ENCODE measurements at regions not wholly inside any gene's neighbourhood (a gene's known extent, or its start where the extent isn't known, plus 50 kb on each side); places are given as distances from the start of the nearest gene placed in this dataset.

- Histone ChIP-seq H3K4me1 (no peaks in the 10 kb centered on the region), H3K27ac (no peak overlapping the region), H3K36me3 (no peaks in the 10 kb centered on the region), H3K4me3 (no peak overlapping the region), H3K9me3 (no peaks in the 10 kb centered on the region), H3K27me3 (no peaks in the 10 kb centered on the region)
- WGBS, 2 donors: 77 to 85% methylated on average over 2 of the region's 2 CpGs
- intact Hi-C loops (cut with DNase I): no loop called here
- TF ChIP-seq POLR2AphosphoS5 (IDR thresholded peaks at IDR 0.05): no peak
- TF ChIP-seq POLR2A (IDR thresholded peaks at IDR 0.05): no peak
- TF ChIP-seq EP300 (IDR thresholded peaks at IDR 0.05): no peak
- no peak for TF ChIP-seq CTCF (IDR thresholded peaks at IDR 0.05)
- DNase-seq: no peak
Measured at GRCh38 chr13:82292334-82292733, 1589.9 kb downstream of the SLITRK1 start.

- Histone ChIP-seq H3K27ac (no peak overlapping the region), H3K27me3 (no peaks in the 10 kb centered on the region), H3K4me3 (no peak overlapping the region), H3K9me3 (no peaks in the 10 kb centered on the region), H3K36me3 (no peaks in the 10 kb centered on the region), H3K4me1 (no peaks in the 10 kb centered on the region)
- no peak for TF ChIP-seq POLR2AphosphoS5 (IDR thresholded peaks at IDR 0.05)
- no peak for TF ChIP-seq EP300 (IDR thresholded peaks at IDR 0.05)
- TF ChIP-seq CTCF (IDR thresholded peaks at IDR 0.05): no peak
- TF ChIP-seq POLR2A (IDR thresholded peaks at IDR 0.05): no peak
- DNase-seq: no peak
- 84 to 85% methylated on average over 3 of the region's 3 CpGs for WGBS, 2 donors
- intact Hi-C loops (cut with DNase I): no loop called here
Measured at GRCh38 chr13:82291852-82292251, 1590.4 kb downstream of the SLITRK1 start.

- Histone ChIP-seq H3K9me3 (no peaks in the 10 kb centered on the region), H3K4me1 (no peaks in the 10 kb centered on the region), H3K27ac (no peak overlapping the region), H3K27me3 (no peaks in the 10 kb centered on the region), H3K4me3 (no peak overlapping the region), H3K36me3 (no peaks in the 10 kb centered on the region)
- intact Hi-C loops (cut with DNase I): no loop called here
- no peak for DNase-seq
- no peak for TF ChIP-seq EP300 (IDR thresholded peaks at IDR 0.05)
- TF ChIP-seq POLR2AphosphoS5 (IDR thresholded peaks at IDR 0.05): no peak
- WGBS, 2 donors: 92 to 94% methylated on average over 6 of the region's 6 CpGs
Measured at GRCh38 chr13:82275644-82276043, 1606.6 kb downstream of the SLITRK1 start.

- no peak for TF ChIP-seq EP300 (IDR thresholded peaks at IDR 0.05)
- H3K9me3 ChIP-seq: no peaks in the 10 kb centered on the region
- DNase-seq: no peak
- H3K4me1 ChIP-seq: no peaks in the 10 kb centered on the region
- intact Hi-C loops (cut with DNase I): no loop called here
- H3K36me3 ChIP-seq: no peaks in the 10 kb centered on the region
- 90 to 95% methylated on average over 13 of the region's 13 CpGs for WGBS, 2 donors
- H3K27me3 ChIP-seq: no peaks in the 10 kb centered on the region
- H3K4me3 ChIP-seq: no peak overlapping the region
- no peak overlapping the region for H3K27ac ChIP-seq
Measured at GRCh38 chr13:82259284-82259683, 1623.0 kb downstream of the SLITRK1 start.

GRCh38 chr13:82257790-82258507, 1624.3 kb downstream of the SLITRK1 start:
- intact Hi-C loops (cut with DNase I): no loop called here
- no peaks in the 10 kb centered on the region for H3K4me1 ChIP-seq
- DNase-seq: no peak
- TF ChIP-seq POLR2AphosphoS5 (IDR thresholded peaks at IDR 0.05): no peak
- TF ChIP-seq EP300 (IDR thresholded peaks at IDR 0.05): no peak
- no peak for TF ChIP-seq CTCF (IDR thresholded peaks at IDR 0.05)
- no peak for TF ChIP-seq POLR2A (IDR thresholded peaks at IDR 0.05)
- no peak overlapping the region for H3K27ac ChIP-seq
- H3K36me3 ChIP-seq: no peaks in the 10 kb centered on the region
- WGBS, 2 donors: 94 to 95% methylated on average over 56 of the region's 56 CpGs
- H3K27me3 ChIP-seq: no peaks in the 10 kb centered on the region
- no peak overlapping the region for H3K4me3 ChIP-seq
- H3K9me3 ChIP-seq: no peaks in the 10 kb centered on the region

GRCh38 chr13:82248762-82249161, 1633.5 kb downstream of the SLITRK1 start:
- Histone ChIP-seq H3K9me3 (peaks cover 0 to 4% (median 0%) of the 10 kb centered on the region in 4 donors), H3K4me1 (no peaks in the 10 kb centered on the region), H3K4me3 (no peak overlapping the region), H3K27me3 (no peaks in the 10 kb centered on the region), H3K27ac (no peak overlapping the region), H3K36me3 (no peaks in the 10 kb centered on the region)
- intact Hi-C loops (cut with DNase I): no loop called here
- no peak for DNase-seq
- WGBS, 2 donors: 59 to 65% methylated on average over 1 of the region's 1 CpG
- no peak for TF ChIP-seq CTCF (IDR thresholded peaks at IDR 0.05)
- no peak for TF ChIP-seq POLR2AphosphoS5 (IDR thresholded peaks at IDR 0.05)

All from sigmoid colon (tissue), 6 donors.